Activated T-cell treated with anti-CD3 and anti-CD28 coated beads, Interleukin-2, amount 50 U/mL, for 72 hours (primary cell): ENCODE measurements at regions not wholly inside any gene's neighbourhood (a gene's known extent, or its start where the extent isn't known, plus 50 kb on each side); places are given as distances from the start of the nearest gene placed in this dataset.
"Not testable (repeated sequence)": the region's sequence is repeated elsewhere in the genome, so short reads cannot be mapped to it uniquely, and the experiment has no call there.

Experiments
- ATAC-seq, 2 donors: fragments of 150-1000 bp; cut with Tn5 transposase; replicated peaks in 1 of 2; 2 replicates each; pipeline ENCODE4 v1.10.0; 2021; ENCODE audit warnings: moderate library complexity in 2 of 2, mild to moderate bottlenecking in 1 of 2
- DNase-seq, 2 donors: peaks; one replicate each; pipeline ENCODE4 v3.0.0; 2021 to 2022; ENCODE audit warnings: mixed read lengths in 1 of 2
- H3K27ac Mint-ChIP-seq: one replicate; pipeline ENCODE4 v1.8.0; 2022; ENCODE audit warnings: mild to moderate bottlenecking, moderate library complexity, mixed read lengths
- H3K27me3 Mint-ChIP-seq: one replicate; pipeline ENCODE4 v1.8.0; 2022; ENCODE audit warnings: low read depth, mixed read lengths
- H3K36me3 Mint-ChIP-seq, 2 donors: one replicate each; pipeline ENCODE4 v1.8.0; 2022; ENCODE audit warnings: mixed read lengths in 2 of 2, mild to moderate bottlenecking in 1 of 2; ENCODE audit not compliant: insufficient read depth in 2 of 2
- H3K4me1 Mint-ChIP-seq: one replicate; pipeline ENCODE4 v1.8.0; 2022; ENCODE audit warnings: low read depth, mixed read lengths
- H3K4me3 Mint-ChIP-seq, 2 donors: one replicate each; pipeline ENCODE4 v1.8.0; 2022; ENCODE audit warnings: mild to moderate bottlenecking in 2 of 2, mixed read lengths in 2 of 2, moderate library complexity in 2 of 2
- H3K9me3 Mint-ChIP-seq, 2 donors: one replicate each; pipeline ENCODE4 v1.8.0; 2022; ENCODE audit warnings: mixed read lengths in 2 of 2

GRCh38 chr5:167281925-167282324 lies 1009.5 kb upstream of the WWC1 start:
- H3K27me3 Mint-ChIP-seq = no peaks in the 10 kb centered on the region
- no peak overlapping the region for H3K27ac Mint-ChIP-seq
- no peak for DNase-seq
- no peak for ATAC-seq
- H3K36me3 Mint-ChIP-seq = no peaks in the 10 kb centered on the region
- H3K9me3 Mint-ChIP-seq = peaks cover 7 to 10% of the 10 kb centered on the region in 2 donors
- H3K4me3 Mint-ChIP-seq = no peak overlapping the region
- no peaks in the 10 kb centered on the region for H3K4me1 Mint-ChIP-seq

- no peak overlapping the region for H3K4me3 Mint-ChIP-seq
- ATAC-seq = no peak
- H3K36me3 Mint-ChIP-seq = no peaks in the 10 kb centered on the region
- peaks cover 3 to 9% of the 10 kb centered on the region in 2 donors for H3K9me3 Mint-ChIP-seq
- DNase-seq = no peak
- H3K4me1 Mint-ChIP-seq = no peaks in the 10 kb centered on the region
- no peaks in the 10 kb centered on the region for H3K27me3 Mint-ChIP-seq
- H3K27ac Mint-ChIP-seq = no peak overlapping the region
Observed at GRCh38 chr5:167283691-167284090, 1007.8 kb upstream of the WWC1 start.

- no peak for ATAC-seq
- no peak for DNase-seq
- Mint-ChIP-seq H3K27ac (no peak overlapping the region), H3K9me3 (peaks cover 5 to 7% of the 10 kb centered on the region in 2 donors), H3K4me3 (no peak overlapping the region), H3K27me3 (no peaks in the 10 kb centered on the region), H3K36me3 (no peaks in the 10 kb centered on the region), H3K4me1 (no peaks in the 10 kb centered on the region)
Observed at GRCh38 chr5:167284222-167284890, 1007.1 kb upstream of the WWC1 start.

DNA sequence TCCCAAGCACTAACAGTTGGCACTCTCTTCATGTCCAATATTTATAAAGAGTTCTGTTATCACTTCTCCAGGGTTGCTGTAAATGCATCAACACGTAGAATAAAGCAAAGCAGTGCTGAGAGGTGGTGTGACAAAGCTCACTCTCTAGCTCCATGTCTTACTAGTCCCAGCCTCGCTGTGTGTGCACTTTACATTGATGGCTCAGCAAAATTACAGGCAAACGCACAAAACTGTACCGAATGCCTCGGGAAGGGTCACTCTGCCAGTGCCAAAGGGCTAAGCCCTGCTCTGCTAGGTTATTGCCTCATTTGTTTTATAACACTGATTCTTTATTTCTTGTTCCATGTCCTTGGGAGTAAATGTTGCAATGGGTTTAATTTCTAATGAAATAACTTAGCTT lies 1005.9 kb upstream of the WWC1 start:
- Mint-ChIP-seq H3K27ac (no peak overlapping the region), H3K27me3 (no peaks in the 10 kb centered on the region), H3K36me3 (peaks cover 0 to 3% of the 10 kb centered on the region in 2 donors), H3K9me3 (peaks cover 4 to 5% of the 10 kb centered on the region in 2 donors), H3K4me1 (no peaks in the 10 kb centered on the region), H3K4me3 (no peak overlapping the region)
- no peak for DNase-seq
- ATAC-seq = no peak

GRCh38 chr5:167286891-167287290 lies 1004.6 kb upstream of the WWC1 start:
- Mint-ChIP-seq H3K4me1 (no peaks in the 10 kb centered on the region), H3K27me3 (no peaks in the 10 kb centered on the region)
- no peak for ATAC-seq

DNA sequence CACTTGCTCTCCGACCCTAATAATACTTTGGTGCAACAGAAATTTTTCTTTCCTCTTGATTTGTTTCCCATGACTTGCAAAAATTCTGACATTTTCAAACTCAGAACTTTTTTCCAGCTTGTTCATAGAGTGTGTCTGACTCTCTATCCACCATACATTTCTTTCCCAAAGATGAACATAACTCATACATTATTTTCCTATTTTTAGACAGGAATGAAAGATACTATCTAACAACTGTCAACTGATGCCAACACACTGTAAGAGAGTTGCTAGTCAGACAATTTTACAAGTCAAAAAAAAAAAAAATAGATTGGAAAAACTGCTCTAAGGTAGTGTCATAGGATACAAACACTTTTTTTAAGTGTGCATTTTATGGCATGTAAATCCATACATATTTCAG lies 1001.0 kb upstream of the WWC1 start:
- Mint-ChIP-seq H3K4me3 (no peak overlapping the region), H3K9me3 (peaks cover 11 to 15% of the 10 kb centered on the region in 2 donors), H3K27me3 (no peaks in the 10 kb centered on the region), H3K27ac (no peak overlapping the region), H3K36me3 (peaks cover 0 to 3% of the 10 kb centered on the region in 2 donors), H3K4me1 (no peaks in the 10 kb centered on the region)
- ATAC-seq (no peak), DNase-seq (no peak)

More at GRCh38 chr5:167286891-167287290, 1004.6 kb upstream of the WWC1 start:
- no peak for DNase-seq
- Mint-ChIP-seq H3K9me3 (peaks cover 5 to 9% of the 10 kb centered on the region in 2 donors), H3K4me3 (no peak overlapping the region), H3K27ac (no peak overlapping the region), H3K36me3 (peaks cover 0 to 3% of the 10 kb centered on the region in 2 donors)

DNA sequence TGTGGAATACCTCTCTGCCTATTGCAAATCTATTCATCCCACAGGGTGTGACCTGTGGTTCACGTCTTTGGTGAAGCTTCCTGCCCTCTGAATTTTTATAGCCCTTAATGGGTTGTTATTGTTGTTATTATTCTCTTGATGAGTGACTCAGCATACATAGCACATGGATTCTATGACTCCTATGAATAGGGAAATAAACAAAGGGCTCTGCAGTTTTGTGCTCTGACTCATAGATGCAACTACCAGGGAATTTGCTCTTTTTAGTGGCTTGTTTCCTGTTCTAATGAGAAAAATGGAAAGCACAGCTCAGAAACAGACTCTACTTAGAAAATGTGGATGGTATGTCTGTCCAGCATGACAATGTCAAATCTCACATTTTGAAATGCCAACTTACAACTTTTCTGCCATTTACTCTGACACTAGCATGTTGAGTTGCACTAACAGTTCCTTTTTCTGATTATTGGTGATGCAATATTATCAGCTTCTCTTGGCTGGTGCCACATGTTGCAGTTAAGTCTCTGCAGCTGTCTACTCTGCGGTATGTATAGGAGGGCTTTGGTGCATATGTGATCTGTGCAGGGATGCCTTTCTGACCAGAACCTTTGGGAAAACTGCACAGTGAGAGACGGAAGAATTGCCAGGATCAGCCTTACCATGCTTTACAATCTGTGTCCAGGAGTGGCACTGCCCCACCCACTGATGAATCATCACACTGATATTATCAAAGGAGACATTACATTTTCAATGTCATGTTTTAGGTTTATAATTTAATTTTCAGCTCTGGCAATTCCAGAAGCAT lies 996.4 kb upstream of the WWC1 start:
- ATAC-seq = no peak
- peaks cover 3 to 4% of the 10 kb centered on the region in 2 donors for H3K36me3 Mint-ChIP-seq
- H3K4me1 Mint-ChIP-seq = no peaks in the 10 kb centered on the region
- no peak overlapping the region for H3K4me3 Mint-ChIP-seq
- DNase-seq = no peak
- H3K27me3 Mint-ChIP-seq = no peaks in the 10 kb centered on the region
- H3K27ac Mint-ChIP-seq = no peak overlapping the region
- peaks cover 20 to 21% of the 10 kb centered on the region in 2 donors for H3K9me3 Mint-ChIP-seq

DNA sequence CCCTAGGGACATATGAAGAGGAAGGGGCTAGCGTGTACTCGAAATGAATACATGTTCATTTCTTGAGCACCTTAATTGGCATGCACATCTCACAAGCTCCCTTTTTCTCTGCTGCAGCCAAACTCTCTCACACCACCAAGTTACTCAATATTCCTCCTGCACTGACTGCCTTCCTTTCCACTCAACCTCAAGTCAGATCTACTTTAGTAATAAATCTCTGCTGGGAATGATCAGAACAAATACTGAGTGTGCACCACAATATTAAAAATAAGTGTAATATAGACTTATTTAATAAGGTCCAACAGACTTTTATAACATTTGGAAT lies 995.8 kb upstream of the WWC1 start:
- Mint-ChIP-seq H3K4me1 (no peaks in the 10 kb centered on the region), H3K27me3 (no peaks in the 10 kb centered on the region)
- no peak for DNase-seq

DNA sequence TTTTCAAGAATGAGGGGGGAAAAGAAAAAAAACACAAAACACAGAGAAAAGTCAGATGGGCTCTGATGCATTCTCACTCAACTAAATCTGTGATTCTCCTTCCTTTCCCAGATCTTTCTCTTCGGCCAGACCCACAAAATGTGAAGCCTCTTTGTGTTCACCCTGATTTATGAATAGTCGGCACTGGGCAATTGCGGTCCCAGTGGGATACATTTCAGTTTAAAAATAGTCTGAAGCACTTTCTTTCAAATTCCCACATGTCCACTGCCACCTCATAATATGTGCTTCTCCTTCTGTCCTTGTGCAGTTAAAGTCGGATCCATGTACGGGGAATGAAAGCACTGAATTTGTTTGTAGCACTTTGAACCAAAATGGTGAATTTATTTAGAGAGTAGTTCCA lies 995.4 kb upstream of the WWC1 start:
- no peak overlapping the region for H3K27ac Mint-ChIP-seq
- DNase-seq (no peak), ATAC-seq (no peak)
- H3K9me3 Mint-ChIP-seq = peaks cover 22 to 26% of the 10 kb centered on the region in 2 donors
- no peak overlapping the region for H3K4me3 Mint-ChIP-seq
- H3K27me3 Mint-ChIP-seq = no peaks in the 10 kb centered on the region
- H3K4me1 Mint-ChIP-seq = no peaks in the 10 kb centered on the region
- H3K36me3 Mint-ChIP-seq = peaks cover 0 to 4% of the 10 kb centered on the region in 2 donors

More for the DNA sequence above, 995.8 kb upstream of the WWC1 start:
- peaks cover 23 to 26% of the 10 kb centered on the region in 2 donors for H3K9me3 Mint-ChIP-seq
- no peak for ATAC-seq
- no peak overlapping the region for H3K27ac Mint-ChIP-seq
- peaks cover 0 to 4% of the 10 kb centered on the region in 2 donors for H3K36me3 Mint-ChIP-seq
- H3K4me3 Mint-ChIP-seq = no peak overlapping the region

- Mint-ChIP-seq H3K4me3 (no peak overlapping the region), H3K4me1 (no peaks in the 10 kb centered on the region), H3K27me3 (no peaks in the 10 kb centered on the region)
Observed at GRCh38 chr5:167296661-167297060, 994.8 kb upstream of the WWC1 start.

GRCh38 chr5:167299861-167300260 lies 991.6 kb upstream of the WWC1 start:
- H3K9me3 Mint-ChIP-seq = peaks cover 18 to 20% of the 10 kb centered on the region in 2 donors
- H3K27ac Mint-ChIP-seq, H3K4me3 Mint-ChIP-seq, H3K27me3 Mint-ChIP-seq, ATAC-seq, H3K36me3 Mint-ChIP-seq, DNase-seq, H3K4me1 Mint-ChIP-seq: not testable (repeated sequence)

More at GRCh38 chr5:167296661-167297060, 994.8 kb upstream of the WWC1 start:
- ATAC-seq = no peak
- no peak overlapping the region for H3K27ac Mint-ChIP-seq
- H3K36me3 Mint-ChIP-seq = peaks cover 0 to 4% of the 10 kb centered on the region in 2 donors
- H3K9me3 Mint-ChIP-seq = peaks cover 21 to 26% of the 10 kb centered on the region in 2 donors
- DNase-seq = no peak

DNA sequence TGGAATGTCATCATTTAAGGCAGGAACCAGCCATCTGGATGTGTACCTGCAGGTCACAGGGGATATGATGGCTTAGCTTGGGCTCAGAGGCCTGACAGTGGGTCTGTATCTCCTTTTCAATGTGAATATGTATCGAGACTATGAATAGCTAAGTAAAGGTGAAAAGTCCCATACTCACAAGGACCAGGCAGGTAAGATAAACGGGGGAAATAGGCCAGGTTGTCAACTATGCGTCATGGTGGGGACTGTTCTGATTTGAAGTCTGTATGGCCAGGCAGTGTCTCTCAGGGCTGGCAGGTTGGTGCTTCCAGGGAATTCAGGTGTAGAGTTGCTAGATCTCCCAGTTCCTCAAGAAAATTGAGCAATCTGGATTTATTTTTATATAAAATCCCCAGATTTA lies 987.9 kb upstream of the WWC1 start:
- no peak for ATAC-seq
- no peak overlapping the region for H3K27ac Mint-ChIP-seq

DNA sequence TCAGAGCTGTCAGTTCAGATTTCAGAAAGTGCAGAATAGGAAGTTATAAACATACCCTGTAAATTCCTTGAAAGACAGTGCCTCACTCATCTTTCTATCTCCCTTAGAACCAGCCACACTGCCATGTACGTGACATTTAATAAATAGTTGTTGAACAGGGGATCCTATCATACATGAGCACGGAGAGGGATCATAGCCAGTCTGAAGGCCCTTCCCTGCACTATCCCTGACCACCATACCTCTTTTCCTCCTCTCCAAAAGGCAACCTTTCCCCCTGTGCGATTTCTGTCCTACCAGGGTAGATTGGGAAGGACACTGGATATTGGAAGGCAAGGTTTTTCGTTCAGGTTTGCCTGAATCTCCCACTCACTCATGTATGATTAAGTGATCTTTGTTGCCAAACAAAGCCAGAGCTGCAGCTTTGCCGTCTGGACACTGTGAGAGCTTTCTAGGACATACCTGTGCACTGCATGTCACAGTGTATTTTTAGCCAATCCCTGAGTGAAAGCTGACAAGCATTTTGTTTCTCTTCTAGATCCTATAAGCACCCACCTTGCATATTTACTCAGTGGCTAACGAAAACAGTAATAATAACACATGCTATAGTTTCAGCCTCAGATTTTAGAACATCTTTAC lies 986.5 kb upstream of the WWC1 start:
- Mint-ChIP-seq H3K27me3 (no peaks in the 10 kb centered on the region), H3K4me3 (no peak overlapping the region), H3K36me3 (no peaks in the 10 kb centered on the region), H3K4me1 (no peaks in the 10 kb centered on the region), H3K27ac (no peak overlapping the region), H3K9me3 (peaks cover 10 to 13% of the 10 kb centered on the region in 2 donors)
- no peak for DNase-seq
- no peak for ATAC-seq

More for the DNA sequence above, 987.9 kb upstream of the WWC1 start:
- Mint-ChIP-seq H3K27me3 (no peaks in the 10 kb centered on the region), H3K4me3 (no peak overlapping the region), H3K9me3 (peaks cover 16 to 17% of the 10 kb centered on the region in 2 donors), H3K4me1 (no peaks in the 10 kb centered on the region), H3K36me3 (peaks cover 0 to 2% of the 10 kb centered on the region in 2 donors)
- DNase-seq = no peak
